HCT116 (cell line): ENCODE measurements at regions not wholly inside any gene's neighbourhood (a gene's known extent, or its start where the extent isn't known, plus 50 kb on each side); places are given as distances from the start of the nearest gene placed in this dataset.

Experiments
- ATAC-seq: fragments of 200-7000 bp; cut with Tn5 transposase; 2 replicates; pipeline ENCODE4 v1.9.1; 2020; ENCODE audit warnings: mild to moderate bottlenecking, moderate library complexity
- BruUV-seq: library from RNA; stranded (reverse); fragments of 400-500 nt; replicated peaks from 2 replicates; lab custom pipeline; 2021; lab: Mats Ljungman, UMichigan
- CTCF ChIA-PET: fragments of 300-600 bp; sonication (Branson Sonifier 250); formaldehyde crosslinking; loops from one replicate; lab custom pipeline; 2021; ENCODE audit warnings: antibody characterized with exemption; lab: Charles Lee
- POLR2A ChIA-PET: fragments of 300-600, 350-600 bp; sonication (Branson Sonifier 250); formaldehyde crosslinking; loops from one replicate; lab custom pipeline; 2021; ENCODE audit warnings: antibody characterized with exemption; lab: Charles Lee
- RAD21 ChIA-PET, 2 experiments: fragments of 300-600 bp; sonication (Branson Sonifier 250); formaldehyde crosslinking; loops; one replicate each; lab custom pipeline; 2023; ENCODE audit warnings: low total read pairs in 2 of 2; ENCODE audit not compliant: uncharacterized antibody in 2 of 2, unreplicated experiment in 2 of 2, low non-redundant PET in 1 of 2; lab: Charles Lee
- DNase-seq: peaks from one replicate; pipeline ENCODE4 v3.0.0-alpha.2; 2010; ENCODE audit warnings: low read depth, low spot score
- H2AFZ ChIP-seq: fragments of 200-600 bp; shearing (Covaris generic), sonication (generic); 2 replicates; pipeline ENCODE4 v1.6.1; 2017; ENCODE audit warnings: low read depth, mixed run types, mixed read lengths, antibody characterized with exemption, low read length; ENCODE audit not compliant: poor library complexity, severe bottlenecking
- H3K27ac ChIP-seq: 2 replicates; pipeline ENCODE4 v1.5.1; 2012; ENCODE audit warnings: low read depth, low read length
- H3K27me3 ChIP-seq: fragments of 200-600 bp; sonication (generic); 2 replicates; pipeline ENCODE4 v1.6.1; 2016; ENCODE audit warnings: mixed run types, low read length, mixed read lengths; ENCODE audit not compliant: insufficient read depth
- H3K36me3 ChIP-seq, 2 experiments: fragments of 200-500 bp in 1 of 2; fragments of 200-600 bp in 1 of 2; sonication (Bioruptor generic) in 1 of 2; sonication (generic) in 1 of 2; 2 replicates each; pipeline versions ENCODE4 v1.5.1 to v1.6.1; 2014 to 2016; ENCODE audit warnings: low read length in 2 of 2, inconsistent platforms in 1 of 2, mixed read lengths in 1 of 2, mixed run types in 1 of 2; ENCODE audit not compliant: insufficient read depth in 2 of 2, control insufficient read depth in 1 of 2
- H3K4me1 ChIP-seq, 2 experiments: fragments of 200-600 bp in 1 of 2; sonication (generic) in 1 of 2; 2 replicates each; pipeline versions ENCODE4 v1.5.1 to v1.6.1; 2012 to 2017; ENCODE audit warnings: low read length in 2 of 2, inconsistent platforms in 1 of 2, mild to moderate bottlenecking in 1 of 2, mixed read lengths in 1 of 2, mixed run types in 1 of 2, moderate library complexity in 1 of 2; ENCODE audit not compliant: insufficient read depth in 2 of 2, control insufficient read depth in 1 of 2
- H3K4me2 ChIP-seq: fragments of 200-600 bp; sonication (generic); 2 replicates; pipeline ENCODE4 v1.6.1; 2017; ENCODE audit warnings: mixed run types, low read length, mixed read lengths
- H3K4me3 ChIP-seq, 2 experiments: fragments of 200-600 bp in 1 of 2; sonication (generic) in 1 of 2; replicated peaks in 1 of 2; 2 replicates each; pipeline ENCODE4 v1.5.1; 2011 to 2016; ENCODE audit warnings: low read length in 2 of 2, control low read depth in 1 of 2, low read depth in 1 of 2, mild to moderate bottlenecking in 1 of 2, mixed read lengths in 1 of 2, mixed run types in 1 of 2
- H3K79me2 ChIP-seq: fragments of 200-600 bp; sonication (generic); 2 replicates; pipeline ENCODE4 v1.6.1; 2017; ENCODE audit warnings: mild to moderate bottlenecking, mixed run types, low read length, moderate library complexity, mixed read lengths; ENCODE audit not compliant: insufficient read depth
- H3K9ac ChIP-seq: fragments of 200-600 bp; sonication (generic); 2 replicates; pipeline ENCODE4 v1.6.1; 2016; ENCODE audit warnings: low read length, mixed read lengths
- H3K9me2 ChIP-seq: fragments of 200-600 bp; sonication (generic), shearing (Covaris generic); 2 replicates; pipeline ENCODE4 v1.6.1; 2017; ENCODE audit warnings: mixed run types, mild to moderate bottlenecking, moderate library complexity; ENCODE audit not compliant: insufficient read depth
- H3K9me3 ChIP-seq, 2 experiments: fragments of 200-500 bp in 1 of 2; fragments of 200-600 bp in 1 of 2; sonication (Bioruptor generic) in 1 of 2; sonication (generic) in 1 of 2; 2 replicates each; pipeline ENCODE4 v1.6.1; 2014 to 2017; ENCODE audit warnings: low read length in 2 of 2, mixed read lengths in 2 of 2, inconsistent platforms in 1 of 2, low read depth in 1 of 2, mild to moderate bottlenecking in 1 of 2, mixed run types in 1 of 2, moderate library complexity in 1 of 2; ENCODE audit not compliant: control insufficient read depth in 1 of 2, insufficient read depth in 1 of 2
- H4K20me1 ChIP-seq: fragments of 200-600 bp; sonication (generic), shearing (Covaris generic); 2 replicates; pipeline ENCODE4 v1.6.1; 2017; ENCODE audit warnings: mixed run types, mild to moderate bottlenecking, moderate library complexity; ENCODE audit not compliant: insufficient read depth
- CBX3 ChIP-seq: IDR thresholded peaks from 2 replicates; pipeline ENCODE4 v1.6.1; 2012; ENCODE audit warnings: low read depth
- CEBPB ChIP-seq: IDR thresholded peaks from 2 replicates; pipeline ENCODE4 v1.6.1; 2012; ENCODE audit warnings: low read depth
- CTCF ChIP-seq, 3 experiments: fragments of 200-600 bp in 1 of 3; sonication (generic) in 1 of 3; IDR thresholded peaks in 2 of 3; conservative IDR thresholded peaks in 1 of 3; 2 replicates each; pipeline ENCODE4 v1.5.1; 2012 to 2017; ENCODE audit warnings: low read depth in 2 of 3, low read length in 2 of 3, antibody characterized with exemption in 1 of 3, borderline replicate concordance in 1 of 3, control low read depth in 1 of 3, mild to moderate bottlenecking in 1 of 3, mixed read lengths in 1 of 3, mixed run types in 1 of 3, moderate library complexity in 1 of 3; ENCODE audit not compliant: insufficient read depth in 1 of 3
- EGR1 ChIP-seq: IDR thresholded peaks from 2 replicates; pipeline ENCODE4 v1.6.1; 2012; ENCODE audit warnings: low read depth
- EZH2 ChIP-seq: fragments of 200-600 bp; sonication (generic); IDR thresholded peaks from 2 replicates; pipeline ENCODE4 v1.6.1; 2017; ENCODE audit warnings: antibody characterized with exemption, mixed run types
- EZH2phosphoT487 ChIP-seq: fragments of 200-600 bp; IDR thresholded peaks from 2 replicates; pipeline ENCODE4 v1.6.1; 2018; ENCODE audit warnings: antibody characterized with exemption, borderline replicate concordance
- FOSL1 ChIP-seq: IDR thresholded peaks from 2 replicates; pipeline ENCODE4 v1.6.1; 2012; ENCODE audit warnings: low read depth
- JUND ChIP-seq: IDR thresholded peaks from 2 replicates; pipeline ENCODE4 v1.6.1; 2012
- MAX ChIP-seq: IDR thresholded peaks from 2 replicates; pipeline ENCODE4 v1.6.1; 2012
- POLR2AphosphoS5 ChIP-seq: IDR thresholded peaks from 2 replicates; pipeline ENCODE4 v1.6.1; 2011; ENCODE audit warnings: mild to moderate bottlenecking, low read depth, low read length, moderate library complexity
- RAD21 ChIP-seq: IDR thresholded peaks from 2 replicates; pipeline ENCODE4 v1.6.1; 2012; ENCODE audit warnings: low read depth, mild to moderate bottlenecking
- REST ChIP-seq: IDR thresholded peaks from 2 replicates; pipeline ENCODE4 v1.6.1; 2012; ENCODE audit warnings: low read depth
- SIN3A ChIP-seq: IDR thresholded peaks from 2 replicates; pipeline ENCODE4 v1.6.1; 2012; ENCODE audit warnings: low read depth
- SP1 ChIP-seq: IDR thresholded peaks from 2 replicates; pipeline ENCODE4 v1.6.1; 2012; ENCODE audit warnings: low read depth
- TCF7L2 ChIP-seq: IDR thresholded peaks from 2 replicates; pipeline ENCODE4 v1.7.0; 2011; ENCODE audit warnings: borderline replicate concordance, inconsistent platforms; ENCODE audit not compliant: insufficient read depth, insufficient read length; ENCODE audit errors: extremely low read depth
- YY1 ChIP-seq: IDR thresholded peaks from 2 replicates; pipeline ENCODE4 v1.6.1; 2011; ENCODE audit warnings: low read length, low read depth, moderate library complexity, mild to moderate bottlenecking; ENCODE audit not compliant: insufficient replicate concordance; ENCODE audit errors: extremely low read depth
- ZBTB33 ChIP-seq: IDR thresholded peaks from 2 replicates; pipeline ENCODE4 v1.6.1; 2011; ENCODE audit warnings: mild to moderate bottlenecking, low read length, moderate library complexity; ENCODE audit not compliant: insufficient replicate concordance; ENCODE audit errors: extremely low read depth
- ZFX ChIP-seq: fragments of 450-650 bp; IDR thresholded peaks from 2 replicates; pipeline ENCODE4 v1.6.1; 2017
- ZNF274 ChIP-seq: fragments of 200-500 bp; sonication (Bioruptor generic); IDR thresholded peaks from 2 replicates; pipeline ENCODE4 v1.6.1; 2014; ENCODE audit warnings: mild to moderate bottlenecking, low read depth, low read length, inconsistent platforms
- intact Hi-C: fragments of 100-400 bp; cut with micrococcal nuclease; formaldehyde crosslinking; loops from 2 replicates; pipeline ENCODE4 v1.10.0; 2022

- TF ChIP-seq ZNF274 (no peak), EGR1 (no peak), TCF7L2 (no peak), SIN3A (no peak), EZH2 (no peak), CBX3 (no peak), REST (no peak), CEBPB (no peak)
These were observed 789.6 kb downstream of the KCTD16 start (continued) for GRCh38 chr5:144960296-144960695.

GRCh38 chr5:144958002-144958401 lies 787.3 kb downstream of the KCTD16 start:
- no peaks in the 10 kb centered on the region for H3K4me1 ChIP-seq
- H4K20me1 ChIP-seq, result no peaks in the 10 kb centered on the region
- intact Hi-C loops, result no loop called here
- POLR2A ChIA-PET, result no interaction called here
- DNase-seq (no peak), ATAC-seq (no peak)
- H3K9me2 ChIP-seq, result no peaks in the 10 kb centered on the region
- BruUV-seq, result no TSS peak
- H3K4me2 ChIP-seq, result no peak overlapping the region
- no peak overlapping the region for H3K4me3 ChIP-seq
- H3K79me2 ChIP-seq, result no peaks in the 10 kb centered on the region
- H3K27ac ChIP-seq, result no peak overlapping the region
- H2AFZ ChIP-seq, result no peak overlapping the region
- no peak overlapping the region for H3K9ac ChIP-seq
- no peaks in the 10 kb centered on the region for H3K36me3 ChIP-seq
- peaks cover 7% of the 10 kb centered on the region; the same call in 1 of the 2 replicates for H3K27me3 ChIP-seq
- CTCF ChIA-PET, result no interaction called here
- no peaks in the 10 kb centered on the region for H3K9me3 ChIP-seq
- RAD21 ChIA-PET, result no interaction called here
- TF ChIP-seq CEBPB (no peak), CTCF (IDR thresholded peaks at IDR 0.05 in 2 of 3, conservative IDR thresholded peaks at IDR 0.05 in 1 of 3; ENCODE audit: borderline replicate concordance in 1 of 3, insufficient read depth in 1 of 3, low read depth in 2 of 3, low read length in 2 of 3) (no peak), POLR2AphosphoS5 (no peak), FOSL1 (no peak), TCF7L2 (no peak), SP1 (no peak), ZBTB33 (no peak), YY1 (no peak), EZH2phosphoT487 (no peak), MAX (no peak), RAD21 (no peak), JUND (no peak), SIN3A (no peak), ZFX (no peak)
